Uterus (tissue), 2 donors: ENCODE measurements at regions not wholly inside any gene's neighbourhood (a gene's known extent, or its start where the extent isn't known, plus 50 kb on each side); places are given as distances from the start of the nearest gene placed in this dataset.

Experiments
- POLR2A ChIP-seq, 2 donors: fragments of 450-650 bp; IDR thresholded peaks; one replicate each; pipeline ENCODE4 v1.6.1; 2016; ENCODE audit warnings: antibody characterized with exemption in 2 of 2, mild to moderate bottlenecking in 1 of 2, moderate library complexity in 1 of 2
- TF ChIP-seq, protein P1 (sequence below), 4 experiments: fragments of 200-600 bp in 2 of 4; fragments of 450-650 bp in 2 of 4; sonication (generic) in 2 of 4; IDR thresholded peaks; one replicate each; pipeline ENCODE4 v1.5.1; 2016 to 2019; ENCODE audit warnings: antibody characterized with exemption in 4 of 4, mild to moderate bottlenecking in 2 of 4, moderate library complexity in 1 of 4

DNA sequence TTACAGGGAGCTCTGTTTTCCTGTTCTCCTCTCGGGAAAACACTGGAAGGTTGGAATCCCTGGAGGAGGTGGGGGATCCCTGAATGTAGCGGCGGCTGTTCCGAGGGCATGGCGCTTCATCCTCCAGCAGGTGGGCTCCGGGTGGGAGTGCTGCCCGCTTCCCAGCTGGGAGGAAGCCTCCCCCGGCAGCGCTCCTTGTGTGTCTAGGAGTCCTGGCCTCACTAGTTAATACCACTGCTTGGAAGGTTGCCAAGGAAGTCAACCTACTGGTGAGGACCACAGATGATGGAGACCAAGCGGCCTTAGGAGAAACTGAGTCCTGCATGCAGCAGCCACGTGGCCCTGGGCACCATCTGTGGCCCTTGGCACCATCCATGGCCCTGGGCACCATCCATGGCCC is 151.9 kb upstream of the PFKP start:
- TF ChIP-seq, protein P1, sequence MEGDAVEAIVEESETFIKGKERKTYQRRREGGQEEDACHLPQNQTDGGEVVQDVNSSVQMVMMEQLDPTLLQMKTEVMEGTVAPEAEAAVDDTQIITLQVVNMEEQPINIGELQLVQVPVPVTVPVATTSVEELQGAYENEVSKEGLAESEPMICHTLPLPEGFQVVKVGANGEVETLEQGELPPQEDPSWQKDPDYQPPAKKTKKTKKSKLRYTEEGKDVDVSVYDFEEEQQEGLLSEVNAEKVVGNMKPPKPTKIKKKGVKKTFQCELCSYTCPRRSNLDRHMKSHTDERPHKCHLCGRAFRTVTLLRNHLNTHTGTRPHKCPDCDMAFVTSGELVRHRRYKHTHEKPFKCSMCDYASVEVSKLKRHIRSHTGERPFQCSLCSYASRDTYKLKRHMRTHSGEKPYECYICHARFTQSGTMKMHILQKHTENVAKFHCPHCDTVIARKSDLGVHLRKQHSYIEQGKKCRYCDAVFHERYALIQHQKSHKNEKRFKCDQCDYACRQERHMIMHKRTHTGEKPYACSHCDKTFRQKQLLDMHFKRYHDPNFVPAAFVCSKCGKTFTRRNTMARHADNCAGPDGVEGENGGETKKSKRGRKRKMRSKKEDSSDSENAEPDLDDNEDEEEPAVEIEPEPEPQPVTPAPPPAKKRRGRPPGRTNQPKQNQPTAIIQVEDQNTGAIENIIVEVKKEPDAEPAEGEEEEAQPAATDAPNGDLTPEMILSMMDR (IDR thresholded peaks at IDR 0.05): no peak
- TF ChIP-seq POLR2A (IDR thresholded peaks at IDR 0.05): no peak
